ENCODE measurements at regions not wholly inside any gene's neighbourhood (a gene's known extent, or its start where the extent isn't known, plus 50 kb on each side); places are given as distances from the start of the nearest gene placed in this dataset.

GRCh38 chr19:29085206-29085605 is 127.7 kb downstream of the UQCRFS1 start:
- TF ChIP-seq CTCF (IDR thresholded peaks at IDR 0.05; ENCODE audit: insufficient read depth, low read length) (no peak), REST (IDR thresholded peaks at IDR 0.05; ENCODE audit: insufficient replicate concordance, low read depth) (no peak), POLR2AphosphoS5 (IDR thresholded peaks at IDR 0.05; ENCODE audit: low read depth) (no peak)
